Suprapubic skin (tissue), 3 donors: ENCODE measurements at regions not wholly inside any gene's neighbourhood (a gene's known extent, or its start where the extent isn't known, plus 50 kb on each side); places are given as distances from the start of the nearest gene placed in this dataset.

Source experiments
- CTCF ChIP-seq, 2 donors: fragments of 200-600 bp in 1 of 2; fragments of 450-650 bp in 1 of 2; sonication (generic) in 1 of 2; IDR thresholded peaks; one replicate each; pipeline ENCODE4 v1.5.1; 2016 to 2019; ENCODE audit warnings: antibody characterized with exemption in 2 of 2, mild to moderate bottlenecking in 1 of 2, moderate library complexity in 1 of 2
- EP300 ChIP-seq: sonication (generic); formaldehyde crosslinking; IDR thresholded peaks from one replicate; pipeline ENCODE4 v1.6.1; 2017; ENCODE audit warnings: antibody characterized with exemption

- TF ChIP-seq EP300, result no peak
- no peak for TF ChIP-seq CTCF (IDR thresholded peaks at IDR 0.05)
These were observed 82.4 kb upstream of the DLG1 start for GRCh38 chr3:197380786-197381185.
